GM12864 (cell line): ENCODE measurements at regions not wholly inside any gene's neighbourhood (a gene's known extent, or its start where the extent isn't known, plus 50 kb on each side); places are given as distances from the start of the nearest gene placed in this dataset.

Experiments used
- DNase-seq: peaks from one replicate; pipeline ENCODE4 v3.0.0-alpha.2; 2011; ENCODE audit warnings: low read depth
- H3K4me3 ChIP-seq: 2 replicates; pipeline ENCODE4 v1.5.1; 2011; ENCODE audit warnings: mild to moderate bottlenecking, low read depth, low read length, control low read depth
- TF ChIP-seq, protein P1 (sequence below): IDR thresholded peaks from 2 replicates; pipeline ENCODE4 v1.5.1; 2011; ENCODE audit warnings: low read depth, mild to moderate bottlenecking, moderate library complexity, low read length, control low read depth, inconsistent platforms; ENCODE audit errors: missing control alignments

DNA sequence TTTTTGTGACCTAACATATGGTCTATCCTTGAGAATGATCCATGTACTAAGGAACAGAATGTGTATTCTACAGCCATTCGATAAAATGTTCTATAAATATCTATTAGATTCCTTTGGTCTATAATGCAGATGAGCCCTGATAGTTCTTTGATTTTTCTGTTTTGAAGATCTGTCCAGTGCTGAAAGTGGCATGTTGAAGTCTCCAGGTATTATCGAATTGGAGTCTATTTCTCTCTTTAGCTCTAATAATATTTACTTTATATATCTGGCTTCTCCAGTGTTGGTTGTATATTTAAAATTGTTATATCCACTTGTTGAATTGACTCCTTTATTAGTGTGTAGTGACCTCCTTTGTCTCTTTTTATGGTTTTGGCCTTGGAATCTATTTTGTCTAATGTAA is 377.9 kb downstream of the ARL6IP6 start:
- TF ChIP-seq, protein P1, sequence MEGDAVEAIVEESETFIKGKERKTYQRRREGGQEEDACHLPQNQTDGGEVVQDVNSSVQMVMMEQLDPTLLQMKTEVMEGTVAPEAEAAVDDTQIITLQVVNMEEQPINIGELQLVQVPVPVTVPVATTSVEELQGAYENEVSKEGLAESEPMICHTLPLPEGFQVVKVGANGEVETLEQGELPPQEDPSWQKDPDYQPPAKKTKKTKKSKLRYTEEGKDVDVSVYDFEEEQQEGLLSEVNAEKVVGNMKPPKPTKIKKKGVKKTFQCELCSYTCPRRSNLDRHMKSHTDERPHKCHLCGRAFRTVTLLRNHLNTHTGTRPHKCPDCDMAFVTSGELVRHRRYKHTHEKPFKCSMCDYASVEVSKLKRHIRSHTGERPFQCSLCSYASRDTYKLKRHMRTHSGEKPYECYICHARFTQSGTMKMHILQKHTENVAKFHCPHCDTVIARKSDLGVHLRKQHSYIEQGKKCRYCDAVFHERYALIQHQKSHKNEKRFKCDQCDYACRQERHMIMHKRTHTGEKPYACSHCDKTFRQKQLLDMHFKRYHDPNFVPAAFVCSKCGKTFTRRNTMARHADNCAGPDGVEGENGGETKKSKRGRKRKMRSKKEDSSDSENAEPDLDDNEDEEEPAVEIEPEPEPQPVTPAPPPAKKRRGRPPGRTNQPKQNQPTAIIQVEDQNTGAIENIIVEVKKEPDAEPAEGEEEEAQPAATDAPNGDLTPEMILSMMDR = no peak
- no peak for DNase-seq
- H3K4me3 ChIP-seq = no peak overlapping the region

GRCh38 chr2:153091344-153091743 is 372.9 kb downstream of the ARL6IP6 start:
- TF ChIP-seq, protein P1 = no peak
- H3K4me3 ChIP-seq = no peak overlapping the region
- DNase-seq = no peak

DNA sequence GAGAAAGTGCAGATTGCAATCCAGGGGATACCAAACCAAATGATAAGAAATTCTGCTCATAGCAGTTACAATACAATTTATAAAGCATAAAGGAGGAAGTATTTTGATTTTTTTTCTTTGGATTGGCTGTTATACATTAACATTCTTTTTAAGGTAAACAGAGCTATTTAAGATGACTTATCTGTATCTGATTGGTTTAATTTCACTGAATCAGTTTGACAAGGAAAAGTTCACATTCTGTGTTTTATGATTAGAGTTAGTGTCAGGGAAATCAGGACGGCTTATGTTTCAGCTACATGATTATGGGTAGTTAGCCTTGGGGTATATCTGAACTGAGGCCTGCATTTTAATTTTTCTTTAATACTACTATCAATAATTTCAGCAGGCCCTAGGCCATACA is 360.9 kb downstream of the ARL6IP6 start:
- TF ChIP-seq, protein P1 = no peak
- no peak overlapping the region for H3K4me3 ChIP-seq
- DNase-seq = no peak

DNA sequence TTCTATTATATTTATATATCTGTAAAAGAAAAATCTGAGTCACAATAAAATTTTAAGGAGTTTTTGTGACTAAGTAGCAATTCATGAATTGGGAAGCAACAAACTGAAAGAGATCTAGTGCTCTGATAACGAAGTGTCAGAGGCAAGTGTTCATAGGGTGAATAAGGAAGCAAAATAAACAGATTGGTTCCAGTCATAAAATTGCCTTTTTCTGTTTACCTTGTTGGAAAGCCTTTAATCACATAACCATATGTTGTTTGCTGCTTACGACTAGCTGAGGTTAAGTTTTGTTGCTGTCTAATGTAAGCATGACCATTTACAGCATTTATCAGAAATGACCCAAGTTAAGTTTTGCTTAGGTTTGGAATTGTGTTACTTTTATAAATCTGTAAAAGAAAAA is 358.9 kb downstream of the ARL6IP6 start:
- DNase-seq = no peak
- H3K4me3 ChIP-seq = no peak overlapping the region
- TF ChIP-seq, protein P1 = no peak

DNA sequence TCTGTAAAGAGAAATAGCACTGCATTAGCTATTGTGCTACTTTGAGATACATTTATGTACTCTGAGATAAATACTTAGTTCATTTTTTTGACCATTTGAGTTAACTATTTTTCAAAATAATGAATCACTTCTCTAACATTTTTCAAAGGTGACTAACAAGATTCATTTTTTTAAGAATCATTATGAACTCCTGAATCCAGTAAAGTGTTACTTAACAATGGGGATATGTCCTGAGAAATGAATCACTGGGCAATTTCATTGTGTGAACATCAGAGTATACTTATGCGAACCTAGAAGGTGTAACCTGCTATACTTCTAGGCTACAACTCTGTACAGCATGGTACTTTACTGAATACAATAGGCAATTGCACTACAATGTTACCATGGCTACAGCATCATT is 355.8 kb downstream of the ARL6IP6 start:
- DNase-seq = no peak
- TF ChIP-seq, protein P1 = no peak
- no peak overlapping the region for H3K4me3 ChIP-seq

DNA sequence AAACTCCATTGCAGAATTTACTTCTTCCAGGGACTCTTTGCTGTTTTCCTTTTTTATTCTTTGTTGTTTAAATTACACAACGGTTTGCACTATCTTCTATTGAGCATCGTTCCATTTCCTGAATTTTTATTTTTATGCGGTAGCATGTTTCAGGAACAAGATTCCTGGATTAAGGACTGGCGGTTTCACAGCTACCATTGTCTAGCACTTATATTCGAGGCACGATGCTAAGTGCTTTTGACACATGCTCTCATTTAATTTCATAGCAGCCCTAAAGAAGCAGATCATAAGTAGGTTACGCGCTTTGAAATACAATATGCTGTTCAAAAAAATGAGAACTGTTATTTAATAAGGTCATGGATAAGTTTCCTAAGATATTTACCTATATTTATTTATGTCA is 354.4 kb downstream of the ARL6IP6 start:
- H3K4me3 ChIP-seq = no peak overlapping the region
- no peak for DNase-seq
- TF ChIP-seq, protein P1 = no peak

DNA sequence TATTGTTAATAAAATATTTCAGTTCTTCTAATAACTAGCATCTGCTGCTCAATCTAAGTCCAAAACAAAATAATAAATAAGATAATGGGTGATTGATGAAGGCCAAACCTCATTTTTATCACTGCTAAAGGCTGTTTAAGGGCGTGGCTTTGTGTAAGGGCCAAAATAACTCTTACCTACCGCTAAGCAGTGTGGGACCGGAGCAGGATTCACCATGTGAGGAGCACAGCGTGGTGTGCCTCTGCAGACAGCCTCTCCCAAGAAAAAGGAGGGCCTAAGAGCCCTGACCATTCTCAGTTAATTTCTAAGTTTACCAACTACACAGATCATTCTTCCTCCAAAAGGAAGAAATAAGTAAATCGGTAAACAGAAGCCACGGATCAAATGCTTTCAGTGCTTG is 353.7 kb downstream of the ARL6IP6 start:
- no peak for DNase-seq
- H3K4me3 ChIP-seq = no peak overlapping the region

More for the DNA sequence above, 353.7 kb downstream of the ARL6IP6 start:
- TF ChIP-seq, protein P1 = no peak
